ENCODE measurements at regions not wholly inside any gene's neighbourhood (a gene's known extent, or its start where the extent isn't known, plus 50 kb on each side); places are given as distances from the start of the nearest gene placed in this dataset.

DNA sequence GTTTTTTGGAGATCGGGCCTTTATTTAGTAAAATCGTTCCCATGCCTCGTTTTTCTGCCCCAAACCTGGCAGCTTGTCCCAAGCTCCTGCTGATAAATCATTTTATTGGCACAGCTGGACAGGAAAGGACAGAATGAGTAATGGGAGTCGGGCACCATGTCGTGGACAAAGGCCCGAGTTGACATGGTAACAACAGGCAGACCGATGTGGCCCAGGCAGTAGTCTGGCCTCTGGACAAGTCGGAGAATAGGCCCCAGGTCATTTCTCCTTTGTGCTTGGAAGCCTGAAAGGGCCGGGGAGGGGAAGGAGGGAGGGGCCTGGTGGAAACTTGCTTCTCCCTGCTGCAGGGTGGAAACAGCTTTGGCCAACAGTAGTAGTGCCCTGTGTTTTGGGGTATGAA is 234.9 kb downstream of the SUDS3 start:
- no peaks in the 10 kb centered on the region for H3K36me3 ChIP-seq
- H3K27me3 ChIP-seq: no peaks in the 10 kb centered on the region
- no peak for DNase-seq
- no peaks in the 10 kb centered on the region for H3K4me1 ChIP-seq
- H3K4me3 ChIP-seq: no peak overlapping the region
- intact Hi-C loops (cut with DNase I; ENCODE audit: low total_unique reads): no loop called here
- H3K27ac ChIP-seq: no peak overlapping the region
- TF ChIP-seq POLR2A (IDR thresholded peaks at IDR 0.05): no peak
- TF ChIP-seq, protein P1, sequence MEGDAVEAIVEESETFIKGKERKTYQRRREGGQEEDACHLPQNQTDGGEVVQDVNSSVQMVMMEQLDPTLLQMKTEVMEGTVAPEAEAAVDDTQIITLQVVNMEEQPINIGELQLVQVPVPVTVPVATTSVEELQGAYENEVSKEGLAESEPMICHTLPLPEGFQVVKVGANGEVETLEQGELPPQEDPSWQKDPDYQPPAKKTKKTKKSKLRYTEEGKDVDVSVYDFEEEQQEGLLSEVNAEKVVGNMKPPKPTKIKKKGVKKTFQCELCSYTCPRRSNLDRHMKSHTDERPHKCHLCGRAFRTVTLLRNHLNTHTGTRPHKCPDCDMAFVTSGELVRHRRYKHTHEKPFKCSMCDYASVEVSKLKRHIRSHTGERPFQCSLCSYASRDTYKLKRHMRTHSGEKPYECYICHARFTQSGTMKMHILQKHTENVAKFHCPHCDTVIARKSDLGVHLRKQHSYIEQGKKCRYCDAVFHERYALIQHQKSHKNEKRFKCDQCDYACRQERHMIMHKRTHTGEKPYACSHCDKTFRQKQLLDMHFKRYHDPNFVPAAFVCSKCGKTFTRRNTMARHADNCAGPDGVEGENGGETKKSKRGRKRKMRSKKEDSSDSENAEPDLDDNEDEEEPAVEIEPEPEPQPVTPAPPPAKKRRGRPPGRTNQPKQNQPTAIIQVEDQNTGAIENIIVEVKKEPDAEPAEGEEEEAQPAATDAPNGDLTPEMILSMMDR (IDR thresholded peaks at IDR 0.05): no peak
- no peaks in the 10 kb centered on the region for H3K9me3 ChIP-seq

DNA sequence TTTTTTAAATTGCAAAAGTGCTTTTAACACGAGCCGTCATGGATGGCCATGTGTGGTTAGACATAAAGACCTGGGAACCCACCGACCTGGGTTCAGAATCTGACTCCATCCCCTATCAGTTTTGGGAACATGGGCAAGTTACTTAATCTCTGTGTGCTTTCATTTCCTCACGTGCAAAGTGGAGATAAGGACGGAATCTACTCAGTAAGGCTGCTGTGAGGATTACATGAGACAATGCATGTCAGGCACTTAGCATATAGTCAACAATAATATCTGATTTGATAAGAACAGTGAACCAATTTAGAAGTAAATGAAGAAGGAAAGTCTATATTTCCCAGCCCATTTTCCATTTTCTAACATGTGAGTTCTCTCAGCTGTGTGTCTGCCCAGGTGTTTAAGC is 235.4 kb downstream of the SUDS3 start:
- intact Hi-C loops (cut with DNase I; ENCODE audit: low total_unique reads): no loop called here
- Histone ChIP-seq H3K4me3 (no peak overlapping the region), H3K4me1 (no peaks in the 10 kb centered on the region), H3K27me3 (no peaks in the 10 kb centered on the region), H3K9me3 (no peaks in the 10 kb centered on the region), H3K36me3 (no peaks in the 10 kb centered on the region), H3K27ac (no peak overlapping the region)
- DNase-seq: no peak
- no peak for TF ChIP-seq POLR2A (IDR thresholded peaks at IDR 0.05)
- TF ChIP-seq, protein P1 (IDR thresholded peaks at IDR 0.05): no peak

- intact Hi-C loops (cut with DNase I; ENCODE audit: low total_unique reads): no loop called here
- Histone ChIP-seq H3K4me3 (no peak overlapping the region), H3K27ac (no peak overlapping the region), H3K27me3 (no peaks in the 10 kb centered on the region), H3K36me3 (no peaks in the 10 kb centered on the region), H3K4me1 (no peaks in the 10 kb centered on the region), H3K9me3 (no peaks in the 10 kb centered on the region)
- no peak for DNase-seq
- TF ChIP-seq POLR2A (IDR thresholded peaks at IDR 0.05): no peak
- TF ChIP-seq, protein P1 (IDR thresholded peaks at IDR 0.05): no peak
Observed at GRCh38 chr12:118617611-118618450, 241.5 kb downstream of the SUDS3 start.

DNA sequence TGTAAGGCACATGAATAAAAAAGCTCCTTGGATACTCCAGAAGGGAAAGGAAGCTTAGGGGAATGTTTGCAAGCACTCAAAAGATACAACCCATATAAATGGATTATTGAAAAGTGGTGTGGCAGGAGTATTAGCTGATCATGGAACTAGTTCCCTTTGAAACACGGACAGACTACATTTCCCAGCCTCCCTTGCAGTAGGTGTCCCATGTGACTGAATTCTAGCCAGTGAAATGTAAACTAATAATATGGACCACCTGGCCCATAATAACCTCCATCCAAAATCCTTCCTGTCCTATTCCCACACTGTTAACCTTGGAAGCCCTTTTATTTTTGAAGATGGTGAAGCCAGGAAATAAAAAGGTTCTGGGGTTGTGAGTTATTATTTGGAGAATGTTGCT is 242.3 kb downstream of the SUDS3 start:
- DNase-seq: no peak
- H3K4me3 ChIP-seq: no peak overlapping the region
- TF ChIP-seq, protein P1 (IDR thresholded peaks at IDR 0.05): no peak
- no peak for TF ChIP-seq POLR2A (IDR thresholded peaks at IDR 0.05)
- H3K27me3 ChIP-seq: no peaks in the 10 kb centered on the region
- no peaks in the 10 kb centered on the region for H3K4me1 ChIP-seq
- no peaks in the 10 kb centered on the region for H3K36me3 ChIP-seq
- H3K9me3 ChIP-seq: no peaks in the 10 kb centered on the region
- no peak overlapping the region for H3K27ac ChIP-seq
- intact Hi-C loops (cut with DNase I; ENCODE audit: low total_unique reads): no loop called here

DNA sequence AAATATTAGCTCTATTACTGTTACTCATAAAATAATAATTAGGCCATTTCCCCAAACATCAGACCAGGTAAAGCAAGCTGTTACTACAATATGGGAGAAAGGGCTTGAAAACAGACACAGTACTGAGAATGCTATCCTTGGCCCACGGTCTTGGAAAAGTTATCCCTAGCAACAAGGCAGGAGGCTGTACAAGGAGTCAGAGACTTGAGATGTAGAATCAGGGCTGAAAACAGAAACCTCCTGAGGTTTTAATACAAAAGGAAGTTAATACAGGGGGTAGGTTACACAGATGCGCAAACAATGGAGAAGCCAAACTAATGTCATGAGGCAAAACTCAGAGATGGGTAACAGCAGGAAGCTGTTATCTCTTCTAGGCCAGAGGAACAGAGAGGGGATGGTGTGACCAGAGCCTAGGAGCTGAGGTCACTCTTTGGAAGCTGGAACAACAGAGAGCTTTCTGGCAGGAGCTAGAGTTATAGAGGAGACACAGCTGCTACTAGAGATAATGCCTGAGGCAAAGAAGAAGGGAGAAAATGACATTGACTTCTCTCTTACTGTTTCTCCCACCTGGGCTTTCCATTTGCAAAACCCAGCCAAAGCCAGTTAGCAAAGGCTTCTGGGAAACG is 248.8 kb downstream of the SUDS3 start:
- Histone ChIP-seq H3K27me3 (no peaks in the 10 kb centered on the region), H3K9me3 (no peaks in the 10 kb centered on the region), H3K36me3 (no peaks in the 10 kb centered on the region), H3K4me1 (no peaks in the 10 kb centered on the region), H3K27ac (no peak overlapping the region), H3K4me3 (no peak overlapping the region)
- TF ChIP-seq, protein P1 (IDR thresholded peaks at IDR 0.05): no peak
- TF ChIP-seq POLR2A (IDR thresholded peaks at IDR 0.05): no peak
- intact Hi-C loops (cut with DNase I; ENCODE audit: low total_unique reads): no loop called here
- DNase-seq: no peak

Data from uterus (tissue), 3 donors.